Chondrocyte (in vitro differentiated cells): ENCODE measurements at regions not wholly inside any gene's neighbourhood (a gene's known extent, or its start where the extent isn't known, plus 50 kb on each side); places are given as distances from the start of the nearest gene placed in this dataset.

Source experiments
- DNase-seq: peaks from one replicate; pipeline ENCODE4 v3.0.0; 2021; ENCODE audit warnings: mixed read lengths, low spot score
- H3K27ac Mint-ChIP-seq: one replicate; pipeline ENCODE4 v1.8.0; 2021; ENCODE audit warnings: mild to moderate bottlenecking, moderate library complexity, mixed read lengths; ENCODE audit not compliant: unreplicated experiment
- H3K27me3 Mint-ChIP-seq: 2 replicates; pipeline ENCODE4 v1.8.0; 2021; ENCODE audit warnings: low read depth, mixed read lengths
- H3K36me3 Mint-ChIP-seq: 2 replicates; pipeline ENCODE4 v1.8.0; 2021; ENCODE audit warnings: low read depth, mixed read lengths
- H3K4me1 Mint-ChIP-seq: 2 replicates; pipeline ENCODE4 v1.8.0; 2021; ENCODE audit warnings: low read depth, mild to moderate bottlenecking, mixed read lengths
- H3K4me3 Mint-ChIP-seq: one replicate; pipeline ENCODE4 v1.8.0; 2021; ENCODE audit warnings: mild to moderate bottlenecking, moderate library complexity, mixed read lengths; ENCODE audit not compliant: unreplicated experiment
- H3K9me3 Mint-ChIP-seq: 2 replicates; pipeline ENCODE4 v1.8.0; 2021; ENCODE audit warnings: low read depth, mixed read lengths
- TF ChIP-seq, protein P1 (sequence below): fragments of 200-600 bp; sonication (generic); IDR thresholded peaks from 2 replicates; pipeline ENCODE4 v1.5.0; 2021; ENCODE audit warnings: antibody characterized with exemption, mild to moderate bottlenecking, moderate library complexity

DNA sequence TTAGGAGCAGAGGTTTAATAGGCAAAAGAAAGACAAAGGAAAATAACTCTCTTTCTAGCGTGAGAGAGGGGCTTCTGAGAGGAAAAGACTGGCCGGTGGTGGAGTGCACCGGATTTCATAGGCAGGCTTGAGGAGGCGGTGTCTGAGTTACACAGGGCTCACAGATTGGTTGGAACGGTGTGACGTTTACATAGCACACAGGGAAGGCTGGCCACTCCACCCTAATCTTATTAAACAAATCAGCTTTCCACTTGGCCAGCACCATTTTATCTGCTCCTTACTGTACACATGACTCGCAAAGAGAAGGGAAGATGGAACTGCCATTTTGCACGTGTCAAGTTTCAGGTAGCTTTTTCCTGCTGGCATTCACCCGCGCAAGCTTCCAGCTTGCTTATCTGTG is 587.7 kb downstream of the RPL10L start:
- H3K4me1 Mint-ChIP-seq, result no peaks in the 10 kb centered on the region
- peak; percentile 24 for DNase-seq
- H3K4me3 Mint-ChIP-seq, result no peak overlapping the region
- no peak overlapping the region for H3K27ac Mint-ChIP-seq
- H3K27me3 Mint-ChIP-seq, result no peaks in the 10 kb centered on the region
- H3K36me3 Mint-ChIP-seq, result no peaks in the 10 kb centered on the region
- TF ChIP-seq, protein P1, sequence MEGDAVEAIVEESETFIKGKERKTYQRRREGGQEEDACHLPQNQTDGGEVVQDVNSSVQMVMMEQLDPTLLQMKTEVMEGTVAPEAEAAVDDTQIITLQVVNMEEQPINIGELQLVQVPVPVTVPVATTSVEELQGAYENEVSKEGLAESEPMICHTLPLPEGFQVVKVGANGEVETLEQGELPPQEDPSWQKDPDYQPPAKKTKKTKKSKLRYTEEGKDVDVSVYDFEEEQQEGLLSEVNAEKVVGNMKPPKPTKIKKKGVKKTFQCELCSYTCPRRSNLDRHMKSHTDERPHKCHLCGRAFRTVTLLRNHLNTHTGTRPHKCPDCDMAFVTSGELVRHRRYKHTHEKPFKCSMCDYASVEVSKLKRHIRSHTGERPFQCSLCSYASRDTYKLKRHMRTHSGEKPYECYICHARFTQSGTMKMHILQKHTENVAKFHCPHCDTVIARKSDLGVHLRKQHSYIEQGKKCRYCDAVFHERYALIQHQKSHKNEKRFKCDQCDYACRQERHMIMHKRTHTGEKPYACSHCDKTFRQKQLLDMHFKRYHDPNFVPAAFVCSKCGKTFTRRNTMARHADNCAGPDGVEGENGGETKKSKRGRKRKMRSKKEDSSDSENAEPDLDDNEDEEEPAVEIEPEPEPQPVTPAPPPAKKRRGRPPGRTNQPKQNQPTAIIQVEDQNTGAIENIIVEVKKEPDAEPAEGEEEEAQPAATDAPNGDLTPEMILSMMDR, result no peak
- H3K9me3 Mint-ChIP-seq, result no peaks in the 10 kb centered on the region

DNA sequence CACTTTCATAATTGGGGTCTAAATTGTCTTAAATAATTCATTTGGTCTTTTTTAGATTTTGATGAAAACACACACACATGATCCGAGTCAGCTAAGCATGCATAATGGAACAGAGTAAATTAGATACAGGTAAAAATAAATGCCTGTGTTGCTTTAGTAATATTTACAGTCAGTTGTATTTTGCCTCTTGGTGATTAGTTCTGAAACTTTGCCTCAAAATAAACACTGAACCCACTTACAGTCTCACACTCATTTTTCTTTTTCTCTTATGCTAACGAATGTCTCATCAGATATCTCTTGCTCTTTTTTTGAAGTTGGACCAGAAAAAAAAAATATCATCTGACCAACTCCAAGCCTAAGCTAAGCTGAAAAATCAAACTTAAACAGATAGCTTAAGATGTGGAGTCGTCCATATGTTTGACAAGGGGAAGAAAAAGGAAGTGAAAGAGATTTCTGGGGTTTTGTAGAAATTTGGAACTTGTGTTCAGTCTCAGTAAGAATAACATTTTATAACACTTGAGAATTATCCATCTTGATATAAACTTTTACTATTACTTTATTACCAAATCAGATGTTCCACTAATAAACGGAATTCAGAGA is 592.5 kb downstream of the RPL10L start:
- H3K9me3 Mint-ChIP-seq, result no peaks in the 10 kb centered on the region
- no peak overlapping the region for H3K27ac Mint-ChIP-seq
- H3K27me3 Mint-ChIP-seq, result peaks cover 2% of the 10 kb centered on the region
- H3K4me3 Mint-ChIP-seq, result no peak overlapping the region
- no peaks in the 10 kb centered on the region for H3K36me3 Mint-ChIP-seq
- TF ChIP-seq, protein P1, result no peak
- H3K4me1 Mint-ChIP-seq, result peaks cover 6% of the 10 kb centered on the region
- DNase-seq, result no peak

DNA sequence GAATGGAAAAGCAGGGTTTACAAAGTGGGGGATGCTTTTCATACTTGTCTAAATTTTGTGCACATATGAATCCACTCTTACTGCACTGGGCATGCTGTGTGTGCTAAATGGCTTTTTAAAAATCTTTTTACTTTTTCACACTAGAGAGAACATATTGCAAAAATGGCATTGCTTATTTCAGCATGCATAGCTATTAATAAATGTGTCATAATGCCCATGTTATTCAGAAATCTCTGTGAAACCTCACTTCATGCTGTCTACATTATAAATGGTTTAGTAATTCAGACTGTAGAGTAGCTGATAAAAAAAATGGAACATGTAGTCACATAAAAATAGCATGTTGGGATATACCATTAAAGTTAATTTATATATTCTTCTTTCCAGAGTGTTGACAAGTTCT is 593.8 kb downstream of the RPL10L start:
- peaks cover 6% of the 10 kb centered on the region for H3K4me1 Mint-ChIP-seq
- H3K4me3 Mint-ChIP-seq, result no peak overlapping the region
- TF ChIP-seq, protein P1, result no peak

DNA sequence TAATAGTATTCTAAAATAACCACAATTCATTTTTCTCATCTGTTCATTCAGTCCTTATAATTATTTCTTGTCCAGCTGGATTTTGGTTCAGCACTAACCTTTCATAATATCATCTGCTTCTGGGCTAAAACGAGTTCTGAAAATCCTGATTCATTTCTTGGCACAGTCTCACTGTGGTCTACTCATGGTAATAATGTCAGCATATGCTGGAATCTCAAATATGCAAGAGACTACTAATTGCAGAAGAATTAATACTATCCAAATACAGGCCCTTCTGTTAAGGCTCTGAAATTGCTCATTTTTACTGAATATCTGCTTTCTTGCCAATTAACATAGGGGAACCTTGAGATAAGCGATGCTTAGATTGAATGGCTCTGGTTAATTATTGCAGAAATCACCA is 597.1 kb downstream of the RPL10L start:
- Mint-ChIP-seq H3K27me3 (peaks cover 7% of the 10 kb centered on the region), H3K36me3 (no peaks in the 10 kb centered on the region), H3K27ac (no peak overlapping the region), H3K9me3 (no peaks in the 10 kb centered on the region), H3K4me1 (peaks cover 6% of the 10 kb centered on the region), H3K4me3 (no peak overlapping the region)
- no peak for DNase-seq
- TF ChIP-seq, protein P1, result no peak

More for the DNA sequence above, 593.8 kb downstream of the RPL10L start:
- H3K36me3 Mint-ChIP-seq, result no peaks in the 10 kb centered on the region
- DNase-seq, result no peak
- H3K27me3 Mint-ChIP-seq, result peaks cover 2% of the 10 kb centered on the region
- H3K9me3 Mint-ChIP-seq, result no peaks in the 10 kb centered on the region
- H3K27ac Mint-ChIP-seq, result no peak overlapping the region

DNA sequence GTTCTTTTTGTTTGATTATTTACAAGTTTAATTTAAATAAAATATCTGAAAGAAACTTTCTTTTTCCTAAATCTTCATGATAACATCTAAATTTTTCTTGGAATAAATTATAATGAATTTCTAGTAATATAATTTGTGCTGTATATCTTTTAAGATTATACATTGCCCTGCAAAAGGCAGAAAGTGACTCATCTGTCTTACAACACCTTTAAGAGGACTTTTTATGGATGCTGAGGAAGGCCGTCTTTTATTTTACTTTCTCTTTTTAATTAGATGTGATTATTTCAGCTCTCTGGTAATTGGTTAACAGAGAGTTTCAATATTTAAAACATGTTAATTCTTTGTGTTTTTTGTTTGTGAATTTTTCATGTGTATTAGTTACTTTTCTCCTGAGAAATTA is 598.4 kb downstream of the RPL10L start:
- Mint-ChIP-seq H3K27me3 (peaks cover 7% of the 10 kb centered on the region), H3K4me1 (peaks cover 6% of the 10 kb centered on the region), H3K9me3 (no peaks in the 10 kb centered on the region), H3K36me3 (no peaks in the 10 kb centered on the region), H3K27ac (no peak overlapping the region), H3K4me3 (no peak overlapping the region)
- TF ChIP-seq, protein P1, result no peak
- DNase-seq, result no peak
